T-helper 2 cell treated with Interferon-gamma antibody and Interleukin-4, amounts not matched to agents 5 μg/mL and 100 μg/mL, for 36 hours (primary cell): ENCODE measurements at regions not wholly inside any gene's neighbourhood (a gene's known extent, or its start where the extent isn't known, plus 50 kb on each side); places are given as distances from the start of the nearest gene placed in this dataset.

Experiments
- DNase-seq: peaks from one replicate; pipeline ENCODE4 v3.0.0; 2021; ENCODE audit warnings: low spot score
- H3K27ac Mint-ChIP-seq: one replicate; pipeline ENCODE4 v1.8.0; 2021; ENCODE audit warnings: mild to moderate bottlenecking, mixed read lengths
- H3K27me3 Mint-ChIP-seq: one replicate; pipeline ENCODE4 v1.8.0; 2021; ENCODE audit warnings: low read depth, mixed read lengths
- H3K36me3 Mint-ChIP-seq: one replicate; pipeline ENCODE4 v1.8.0; 2021; ENCODE audit warnings: low read depth, mixed read lengths
- H3K4me1 Mint-ChIP-seq: one replicate; pipeline ENCODE4 v1.8.0; 2021; ENCODE audit warnings: low read depth, mixed read lengths
- H3K4me3 Mint-ChIP-seq: one replicate; pipeline ENCODE4 v1.8.0; 2022; ENCODE audit warnings: mild to moderate bottlenecking, moderate library complexity, mixed read lengths
- H3K9me3 Mint-ChIP-seq: one replicate; pipeline ENCODE4 v1.8.0; 2021; ENCODE audit warnings: mixed read lengths

DNA sequence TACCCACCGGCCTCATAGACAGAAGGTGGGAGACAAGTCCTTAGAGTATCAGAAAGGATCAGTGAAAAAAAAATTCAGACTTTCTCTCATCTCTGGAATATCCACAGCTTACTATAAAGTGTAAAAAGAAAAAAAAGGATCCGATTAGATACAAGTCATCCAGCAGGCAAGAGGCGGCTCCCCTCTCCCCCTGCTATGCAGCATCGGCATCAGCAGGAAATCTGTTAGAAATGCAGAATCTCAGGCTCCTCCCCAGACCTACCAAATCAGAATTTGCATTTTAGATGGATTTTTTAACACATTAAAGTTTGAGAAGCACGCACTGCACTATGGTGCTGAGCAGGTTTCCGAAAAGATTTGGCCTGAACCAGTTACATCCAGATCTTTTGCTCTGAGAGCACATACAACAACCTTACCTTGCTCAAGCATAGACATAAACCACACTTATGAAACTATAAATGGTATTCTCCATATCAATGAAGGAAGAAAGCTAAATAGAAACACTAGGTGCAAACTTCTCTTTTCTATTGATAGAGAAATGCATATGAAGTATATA is 117.0 kb upstream of the POU3F2 start:
- H3K4me1 Mint-ChIP-seq = no peaks in the 10 kb centered on the region
- H3K9me3 Mint-ChIP-seq = no peaks in the 10 kb centered on the region

DNA sequence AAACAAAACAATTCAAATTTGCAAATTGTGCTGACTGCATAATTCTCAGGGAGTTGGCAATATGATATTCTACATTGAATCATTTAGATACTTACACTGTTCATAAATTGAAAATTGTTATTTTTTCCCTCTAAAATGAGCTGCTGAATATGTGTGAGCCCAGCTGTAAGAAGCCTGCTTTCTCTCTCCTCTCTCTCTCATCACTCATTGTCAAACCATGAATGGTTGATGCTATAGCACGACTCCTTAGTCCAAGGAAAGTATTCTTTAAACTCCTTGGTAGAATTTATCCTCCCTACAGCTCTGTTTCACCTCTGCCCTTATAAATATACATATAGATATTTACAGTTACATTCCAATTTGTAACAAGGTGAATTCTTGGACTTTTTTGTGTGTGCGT is 116.4 kb upstream of the POU3F2 start:
- Mint-ChIP-seq H3K36me3 (no peaks in the 10 kb centered on the region), H3K27ac (no peak overlapping the region), H3K27me3 (peaks cover 16% of the 10 kb centered on the region), H3K4me1 (no peaks in the 10 kb centered on the region), H3K9me3 (no peaks in the 10 kb centered on the region), H3K4me3 (no peak overlapping the region)
- no peak for DNase-seq

More for the DNA sequence above, 117.0 kb upstream of the POU3F2 start:
- H3K27ac Mint-ChIP-seq = no peak overlapping the region
- no peaks in the 10 kb centered on the region for H3K36me3 Mint-ChIP-seq
- no peak for DNase-seq
- peaks cover 16% of the 10 kb centered on the region for H3K27me3 Mint-ChIP-seq
- H3K4me3 Mint-ChIP-seq = no peak overlapping the region

DNA sequence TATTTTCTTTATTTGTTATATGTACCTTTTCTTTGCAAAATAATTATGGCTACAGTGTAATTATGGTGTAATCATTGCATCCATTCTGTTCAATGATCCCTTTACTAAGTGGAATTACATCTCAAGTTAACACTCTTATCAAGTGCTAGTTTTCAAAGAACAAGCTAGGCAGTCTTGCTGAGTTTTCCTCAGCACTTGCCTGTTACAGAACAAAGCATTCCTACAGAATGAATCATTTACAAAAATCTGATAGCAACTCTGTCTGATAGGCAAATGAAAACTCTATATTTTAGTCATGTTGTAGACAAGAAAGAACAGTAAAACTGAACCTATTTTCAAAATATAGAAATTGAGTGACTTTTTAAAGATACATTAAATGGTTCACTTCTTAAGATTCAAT is 109.8 kb upstream of the POU3F2 start:
- DNase-seq = no peak
- Mint-ChIP-seq H3K27me3 (no peaks in the 10 kb centered on the region), H3K4me1 (no peaks in the 10 kb centered on the region), H3K9me3 (no peaks in the 10 kb centered on the region), H3K4me3 (no peak overlapping the region), H3K27ac (no peak overlapping the region), H3K36me3 (no peaks in the 10 kb centered on the region)

DNA sequence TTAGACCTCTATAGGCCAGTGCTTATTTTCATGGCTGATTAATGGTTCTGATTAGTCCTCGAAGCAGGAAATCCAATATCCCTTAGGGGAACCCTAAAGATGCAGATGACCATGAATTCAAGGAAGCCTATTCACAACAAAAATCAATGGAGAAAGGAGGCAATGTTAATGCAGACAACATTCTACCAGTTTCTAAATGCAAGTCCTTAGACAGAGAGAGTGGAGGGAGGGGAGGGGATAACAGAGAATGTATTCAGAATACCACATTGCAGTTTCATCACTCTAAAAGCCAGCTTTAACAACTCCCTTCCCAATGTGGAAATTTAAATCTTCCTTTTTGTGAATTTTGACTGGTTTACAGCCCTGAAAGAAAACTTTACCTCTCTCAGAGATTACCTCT is 87.1 kb upstream of the POU3F2 start:
- no peaks in the 10 kb centered on the region for H3K4me1 Mint-ChIP-seq
- DNase-seq = no peak
- H3K27me3 Mint-ChIP-seq = no peaks in the 10 kb centered on the region
- H3K9me3 Mint-ChIP-seq = no peaks in the 10 kb centered on the region
- no peaks in the 10 kb centered on the region for H3K36me3 Mint-ChIP-seq
- no peak overlapping the region for H3K27ac Mint-ChIP-seq
- no peak overlapping the region for H3K4me3 Mint-ChIP-seq

DNA sequence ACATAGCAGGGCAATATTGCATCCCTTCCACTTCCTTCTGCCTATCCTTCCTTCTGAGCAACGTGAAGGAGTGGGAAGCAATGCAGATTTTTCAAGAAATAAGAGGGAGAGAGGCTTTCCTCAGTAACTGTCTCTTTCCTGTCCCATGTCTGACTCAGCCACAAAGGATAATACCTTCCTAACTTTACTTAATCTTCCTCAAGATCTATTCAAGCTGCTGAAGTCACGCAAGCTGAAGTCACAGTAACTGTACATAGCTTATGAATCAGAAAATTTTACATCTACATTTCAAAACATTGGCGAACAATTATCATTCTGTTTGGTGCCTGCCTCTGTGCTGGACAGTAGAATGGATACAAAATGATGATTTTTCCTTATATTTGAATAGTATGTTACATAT is 86.4 kb upstream of the POU3F2 start:
- Mint-ChIP-seq H3K36me3 (no peaks in the 10 kb centered on the region), H3K9me3 (no peaks in the 10 kb centered on the region), H3K4me3 (no peak overlapping the region), H3K27ac (no peak overlapping the region), H3K27me3 (no peaks in the 10 kb centered on the region), H3K4me1 (no peaks in the 10 kb centered on the region)
- DNase-seq = no peak

DNA sequence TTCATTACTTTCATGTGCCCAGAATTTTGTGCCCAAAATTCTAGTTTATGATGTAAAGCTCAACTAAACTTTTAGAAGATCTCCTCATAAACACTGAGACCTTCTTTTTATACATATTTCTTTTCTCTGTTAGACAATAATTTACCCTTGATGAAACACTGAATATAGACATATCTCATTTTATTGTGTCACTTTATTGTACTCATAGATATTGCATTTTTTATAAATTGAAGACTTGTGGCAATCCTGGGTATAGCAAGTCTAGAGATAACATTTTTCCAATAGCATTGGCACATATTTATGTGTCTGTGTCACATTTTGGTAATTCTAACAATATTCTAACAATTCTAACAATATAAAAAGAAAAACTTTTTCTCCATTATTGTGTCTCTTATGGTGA is 74.9 kb upstream of the POU3F2 start:
- Mint-ChIP-seq H3K4me3 (no peak overlapping the region), H3K4me1 (peaks cover 2% of the 10 kb centered on the region), H3K27me3 (no peaks in the 10 kb centered on the region), H3K36me3 (no peaks in the 10 kb centered on the region), H3K9me3 (no peaks in the 10 kb centered on the region), H3K27ac (no peak overlapping the region)
- no peak for DNase-seq

DNA sequence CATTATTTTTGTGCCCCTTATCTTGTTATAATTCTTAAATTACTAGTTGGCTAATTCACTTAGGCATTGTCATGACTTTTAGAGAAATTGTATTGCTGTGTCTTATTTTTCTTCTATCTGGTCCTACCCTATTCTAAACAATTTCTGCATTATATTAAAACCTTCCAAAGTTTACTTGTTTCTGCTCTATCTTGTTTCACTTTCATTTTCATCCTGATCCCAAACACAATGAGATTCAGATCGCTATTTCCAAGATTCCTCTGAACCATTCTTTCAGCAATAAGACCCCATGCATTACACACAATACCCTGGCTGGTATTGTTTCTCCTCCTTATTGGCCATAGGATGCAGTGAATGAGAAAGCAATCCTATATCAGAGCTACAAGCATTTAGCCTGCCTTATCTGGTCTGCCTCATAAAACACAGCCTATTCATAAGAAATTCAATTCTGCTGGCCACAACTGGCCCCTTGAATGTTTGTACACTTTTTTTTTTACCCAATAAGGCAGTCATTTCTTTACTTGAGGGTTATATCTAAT is 69.9 kb upstream of the POU3F2 start:
- H3K27me3 Mint-ChIP-seq = peaks cover 3% of the 10 kb centered on the region
- H3K27ac Mint-ChIP-seq = no peak overlapping the region
- no peak for DNase-seq
- H3K36me3 Mint-ChIP-seq = no peaks in the 10 kb centered on the region
- H3K9me3 Mint-ChIP-seq = no peaks in the 10 kb centered on the region
- peaks cover 2% of the 10 kb centered on the region for H3K4me1 Mint-ChIP-seq
- H3K4me3 Mint-ChIP-seq = peak overlapping the region; percentile 65

DNA sequence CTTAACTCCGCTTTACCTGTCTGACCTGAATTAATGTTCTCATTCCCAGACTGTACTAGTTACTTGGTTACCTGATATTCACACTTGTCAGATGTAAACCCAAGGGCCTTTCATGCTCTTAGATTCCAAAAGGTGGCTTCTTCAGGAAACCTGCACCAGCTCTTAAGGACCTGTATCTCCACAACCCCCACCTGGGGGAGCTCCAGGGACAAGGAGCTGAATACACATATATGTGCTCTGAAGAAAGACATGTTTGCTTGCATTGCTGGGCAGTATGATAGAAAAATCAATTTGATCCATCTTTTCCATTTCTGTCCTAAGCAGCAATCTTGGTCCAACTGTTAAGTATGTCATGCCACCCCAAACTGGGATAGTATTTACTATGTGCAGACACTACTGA is 64.8 kb upstream of the POU3F2 start:
- no peak overlapping the region for H3K4me3 Mint-ChIP-seq
- H3K9me3 Mint-ChIP-seq = no peaks in the 10 kb centered on the region
- H3K27ac Mint-ChIP-seq = no peak overlapping the region
- H3K27me3 Mint-ChIP-seq = peaks cover 12% of the 10 kb centered on the region
- DNase-seq = no peak
- H3K36me3 Mint-ChIP-seq = no peaks in the 10 kb centered on the region
- H3K4me1 Mint-ChIP-seq = no peaks in the 10 kb centered on the region

DNA sequence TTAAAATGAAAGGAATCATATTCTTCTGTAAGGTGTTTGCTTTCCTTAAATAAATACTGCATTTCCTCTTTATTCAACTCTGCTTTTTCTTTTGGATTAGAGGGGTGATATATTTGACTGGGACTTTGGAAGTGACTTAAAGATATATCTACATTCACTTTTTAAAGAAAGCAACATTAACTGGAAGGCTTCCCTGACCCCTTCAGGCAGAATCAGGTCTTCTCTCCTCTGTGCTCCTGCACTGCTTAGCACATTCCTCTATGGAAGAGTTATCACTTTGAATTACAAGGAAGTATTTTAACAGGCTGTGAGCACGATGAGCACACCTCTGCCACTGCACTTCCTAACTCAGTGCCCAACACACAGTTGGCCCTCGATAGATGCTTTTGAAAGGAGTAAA is 59.2 kb upstream of the POU3F2 start:
- no peak for DNase-seq
- H3K9me3 Mint-ChIP-seq = no peaks in the 10 kb centered on the region
- peaks cover 34% of the 10 kb centered on the region for H3K27me3 Mint-ChIP-seq
- H3K36me3 Mint-ChIP-seq = no peaks in the 10 kb centered on the region
- no peak overlapping the region for H3K4me3 Mint-ChIP-seq
- H3K4me1 Mint-ChIP-seq = no peaks in the 10 kb centered on the region
- H3K27ac Mint-ChIP-seq = no peak overlapping the region

DNA sequence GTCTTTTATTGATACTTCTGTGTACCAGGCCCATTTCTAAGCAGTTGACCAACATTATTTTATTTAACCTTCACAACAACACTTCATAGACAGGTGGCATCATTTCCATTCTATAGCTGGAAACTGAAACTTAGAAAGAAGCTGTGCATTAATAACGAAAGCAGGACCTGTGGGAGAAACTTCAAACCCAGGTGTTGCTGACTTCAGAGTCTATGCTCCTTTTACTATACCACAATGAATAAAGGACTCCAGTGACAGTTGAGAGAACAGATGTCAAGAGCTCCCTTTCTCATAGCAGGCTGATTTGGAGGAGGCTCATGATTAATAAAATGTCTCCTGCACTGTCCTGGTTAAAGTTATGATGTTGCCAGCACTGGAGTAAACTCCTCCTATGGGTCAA is 56.6 kb upstream of the POU3F2 start:
- Mint-ChIP-seq H3K27me3 (peaks cover 32% of the 10 kb centered on the region), H3K4me1 (no peaks in the 10 kb centered on the region)

DNA sequence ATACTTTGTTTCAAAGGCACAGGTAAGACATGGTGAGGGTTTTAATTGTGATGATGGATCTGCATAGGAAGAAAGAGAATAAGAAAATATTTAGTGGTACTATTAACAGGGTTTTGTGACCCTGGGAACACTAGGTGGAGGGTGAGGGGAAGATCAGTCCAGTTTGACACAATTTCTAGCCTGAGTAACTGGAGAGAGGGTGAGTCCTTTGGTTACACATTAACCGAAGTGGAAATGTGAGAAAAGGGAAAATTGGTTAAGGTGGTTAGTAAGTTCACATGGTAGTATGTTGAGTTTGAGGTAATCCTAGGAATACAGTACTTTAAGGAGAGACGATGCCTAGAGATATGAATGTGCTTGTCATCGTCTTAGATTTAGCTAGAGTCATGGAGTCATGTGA is 54.8 kb upstream of the POU3F2 start:
- Mint-ChIP-seq H3K36me3 (no peaks in the 10 kb centered on the region), H3K9me3 (no peaks in the 10 kb centered on the region), H3K4me1 (no peaks in the 10 kb centered on the region)

More for the DNA sequence above, 56.6 kb upstream of the POU3F2 start:
- Mint-ChIP-seq H3K27ac (no peak overlapping the region), H3K4me3 (no peak overlapping the region), H3K9me3 (no peaks in the 10 kb centered on the region), H3K36me3 (no peaks in the 10 kb centered on the region)
- no peak for DNase-seq

DNA sequence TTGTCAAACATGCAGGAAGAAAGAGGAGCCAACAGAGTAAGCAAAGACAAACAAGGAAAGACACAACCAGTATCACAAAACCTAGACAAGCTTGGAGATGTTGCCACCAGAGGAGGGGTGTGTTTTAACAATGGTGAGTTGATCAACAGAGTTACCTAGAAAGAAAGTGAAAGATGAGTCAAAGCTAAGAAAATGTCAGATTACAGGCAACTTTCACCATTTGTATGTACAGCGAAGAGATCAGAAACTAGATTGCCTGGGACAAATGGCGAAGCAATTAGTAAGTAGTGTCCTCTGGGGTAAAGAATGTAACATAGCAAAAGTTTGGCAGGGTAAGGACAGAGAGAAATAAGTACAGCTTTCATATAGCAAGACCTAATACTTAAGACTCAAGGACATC is 51.6 kb upstream of the POU3F2 start:
- Mint-ChIP-seq H3K9me3 (no peaks in the 10 kb centered on the region), H3K4me1 (no peaks in the 10 kb centered on the region), H3K36me3 (no peaks in the 10 kb centered on the region), H3K27ac (no peak overlapping the region), H3K27me3 (peaks cover 17% of the 10 kb centered on the region), H3K4me3 (no peak overlapping the region)
- no peak for DNase-seq

More for the DNA sequence above, 54.8 kb upstream of the POU3F2 start:
- H3K27ac Mint-ChIP-seq = no peak overlapping the region
- no peak for DNase-seq
- no peak overlapping the region for H3K4me3 Mint-ChIP-seq
- peaks cover 26% of the 10 kb centered on the region for H3K27me3 Mint-ChIP-seq

DNA sequence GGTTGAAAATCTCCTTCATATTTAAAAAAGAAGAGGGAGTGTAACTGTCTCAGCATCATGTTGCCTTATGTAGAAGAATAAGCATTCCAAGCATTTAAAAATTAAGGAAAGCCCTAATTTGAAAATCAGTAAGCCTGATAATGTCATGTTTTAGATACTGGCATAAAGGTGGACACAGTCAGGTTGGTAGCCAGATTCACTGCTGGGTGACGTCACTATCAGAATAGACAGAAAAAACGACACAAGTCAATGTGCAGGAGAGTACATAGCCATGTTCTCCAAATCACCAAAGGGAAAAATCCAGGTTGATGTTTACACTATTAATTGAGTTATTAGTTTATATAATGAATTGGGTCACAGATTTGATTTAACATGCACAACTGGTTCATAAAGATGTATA is 50.8 kb upstream of the POU3F2 start:
- H3K27me3 Mint-ChIP-seq = peaks cover 12% of the 10 kb centered on the region
- no peaks in the 10 kb centered on the region for H3K9me3 Mint-ChIP-seq
- no peak overlapping the region for H3K4me3 Mint-ChIP-seq
- H3K27ac Mint-ChIP-seq = no peak overlapping the region
- DNase-seq = no peak
- H3K36me3 Mint-ChIP-seq = no peaks in the 10 kb centered on the region
- H3K4me1 Mint-ChIP-seq = no peaks in the 10 kb centered on the region
